HG02642 (cell line): ENCODE measurements at regions not wholly inside any gene's neighbourhood (a gene's known extent, or its start where the extent isn't known, plus 50 kb on each side); places are given as distances from the start of the nearest gene placed in this dataset.

Experiments used
- ATAC-seq: cut with Tn5 transposase; IDR thresholded peaks from one replicate; pipeline ENCODE4 v1.9.1; 2021; ENCODE audit warnings: mild to moderate bottlenecking; ENCODE audit not compliant: unreplicated experiment, poor library complexity

DNA sequence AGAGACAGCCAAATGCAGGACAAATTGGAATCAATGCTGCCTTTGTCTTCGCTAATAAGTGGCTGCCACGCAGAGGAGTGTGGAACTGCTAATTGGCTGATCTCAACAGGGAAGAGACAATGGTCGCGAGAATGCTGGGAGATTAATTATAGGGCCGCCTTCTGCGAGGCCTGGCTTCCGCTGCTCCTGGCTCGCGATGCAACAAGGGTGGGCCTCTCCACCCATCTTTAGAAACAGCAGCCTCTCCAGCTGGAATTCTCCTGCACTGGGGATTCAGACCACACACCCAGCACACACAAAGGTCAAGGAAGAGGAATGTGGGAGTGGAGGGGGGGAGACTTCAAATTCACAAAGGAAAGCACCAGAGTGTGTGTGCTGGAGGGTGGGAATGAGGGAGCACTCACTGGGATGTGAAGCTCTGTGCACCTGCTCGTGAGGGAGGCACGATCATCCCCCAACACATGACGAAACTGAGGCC is 200.7 kb upstream of the GRIK3 start:
- ATAC-seq = no peak

DNA sequence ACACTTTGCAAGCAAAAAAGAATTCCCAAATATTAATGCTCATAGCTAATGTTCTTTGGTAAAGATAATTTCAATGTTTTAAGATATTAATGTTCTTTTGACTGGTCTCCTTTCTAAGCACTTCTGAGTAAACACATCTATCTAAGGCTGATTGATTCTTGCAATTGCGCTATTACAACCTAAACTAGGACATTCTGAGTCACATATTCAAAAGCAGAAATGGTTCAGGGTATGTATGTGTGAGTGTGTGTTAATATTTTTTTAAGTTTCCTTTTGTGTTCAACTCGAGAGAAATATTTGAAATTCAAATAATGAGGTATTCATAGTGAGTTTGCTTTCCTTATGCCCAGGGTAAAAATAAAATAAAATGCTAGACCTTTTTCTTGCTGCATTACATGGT is 203.6 kb upstream of the GRIK3 start:
- ATAC-seq = no peak

DNA sequence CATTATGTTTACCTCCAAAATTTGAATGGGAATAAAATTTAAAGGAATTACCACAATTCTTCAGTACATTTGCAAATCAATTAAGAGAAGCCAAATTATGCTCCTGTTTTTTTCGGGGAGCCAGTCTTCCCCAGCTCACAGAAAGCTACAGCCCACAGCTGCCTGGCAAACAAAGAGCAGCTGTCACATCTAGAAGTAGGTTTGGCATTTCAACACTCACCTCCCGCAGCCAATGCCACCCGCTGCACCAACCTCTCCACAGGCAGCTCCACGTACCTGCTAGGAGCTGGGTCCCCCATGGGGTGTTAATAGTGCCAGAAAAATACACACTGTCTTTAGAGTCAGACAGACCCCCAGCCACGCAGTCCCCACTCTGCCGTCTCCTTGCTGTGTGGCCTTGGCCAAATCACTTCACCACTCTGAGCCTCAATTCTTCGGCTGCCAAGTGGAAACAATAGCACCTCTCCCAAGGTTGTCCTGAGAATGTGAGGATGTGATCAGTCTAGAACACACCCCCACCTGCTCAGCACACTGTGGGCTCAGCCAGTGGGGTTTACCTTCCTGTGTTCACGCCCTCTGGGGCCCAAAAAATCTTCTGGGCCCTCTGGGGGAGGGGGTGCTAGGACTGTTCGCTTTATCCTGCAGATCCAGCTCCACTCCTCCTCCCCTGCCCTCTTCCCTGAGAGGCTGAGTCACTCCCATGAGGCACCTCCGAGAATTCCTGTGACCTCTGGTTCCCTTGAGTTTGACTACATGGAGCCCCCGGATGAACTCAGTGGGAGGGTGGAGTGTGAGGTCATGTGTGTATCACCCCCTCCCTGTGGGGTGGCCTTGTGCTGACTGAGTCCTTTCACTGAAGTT is 204.3 kb upstream of the GRIK3 start:
- no peak for ATAC-seq

DNA sequence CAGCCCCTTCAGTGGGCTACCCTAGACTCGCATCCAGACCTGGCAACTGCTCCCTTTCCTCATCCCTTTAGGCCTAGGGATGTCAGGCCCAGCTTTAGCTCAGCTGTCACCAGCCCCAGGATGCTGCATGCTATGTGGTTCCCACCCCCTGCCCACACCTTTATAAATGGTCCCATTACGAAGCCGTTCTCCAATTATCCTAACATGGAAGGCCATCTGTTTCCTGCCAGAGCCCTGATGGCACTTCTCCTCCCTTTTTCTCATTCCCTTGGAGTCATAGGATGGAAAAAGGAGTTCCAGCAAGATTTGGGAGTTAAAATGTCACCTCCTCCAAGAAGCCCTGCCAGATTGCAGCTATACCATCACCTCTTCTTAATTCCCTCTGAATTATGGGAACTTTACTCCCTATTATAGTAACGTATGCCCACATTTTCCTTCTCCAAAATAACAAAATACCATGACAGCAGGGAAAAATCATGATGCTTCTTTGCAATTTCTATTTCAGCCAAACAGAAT is 205.0 kb upstream of the GRIK3 start:
- ATAC-seq = no peak

DNA sequence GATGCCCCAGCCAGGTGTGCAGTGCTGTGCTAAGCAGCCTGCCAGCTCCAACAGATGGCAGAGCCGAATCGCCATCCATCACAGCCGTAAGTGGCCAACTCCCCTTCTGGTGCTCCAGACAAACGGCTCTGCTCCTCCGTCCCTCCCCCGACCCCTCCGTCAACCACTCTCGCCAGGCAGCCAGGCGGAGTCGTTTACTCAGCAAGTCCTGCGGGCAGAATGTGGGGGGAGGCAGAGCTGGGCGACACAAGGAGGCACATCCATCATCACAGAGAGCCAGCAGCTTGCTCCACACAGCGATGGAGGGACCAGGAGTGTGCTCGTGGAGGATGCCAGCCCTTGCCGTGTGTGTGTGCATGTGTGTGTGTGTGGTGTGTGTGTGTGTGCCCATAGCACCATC is 206.6 kb upstream of the GRIK3 start:
- no peak for ATAC-seq

DNA sequence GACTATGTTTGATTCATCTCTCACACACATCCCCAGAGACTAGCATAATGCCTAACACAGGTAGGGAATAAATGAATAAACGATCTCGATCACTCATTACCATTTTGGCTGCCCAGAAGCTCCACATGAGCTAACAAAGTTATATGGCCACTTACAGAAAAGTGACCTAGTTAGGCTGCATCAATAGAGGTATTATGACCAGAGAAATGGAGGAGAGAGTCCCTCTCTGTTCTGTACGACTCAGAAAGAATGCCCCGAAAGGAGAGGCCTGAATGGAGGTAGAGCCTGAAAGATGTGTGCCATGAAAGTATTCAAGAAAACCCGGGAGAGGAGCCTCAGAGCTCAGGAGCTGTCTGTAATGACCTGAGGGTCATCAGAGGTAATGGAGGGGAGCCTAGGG is 208.2 kb upstream of the GRIK3 start:
- no peak for ATAC-seq

DNA sequence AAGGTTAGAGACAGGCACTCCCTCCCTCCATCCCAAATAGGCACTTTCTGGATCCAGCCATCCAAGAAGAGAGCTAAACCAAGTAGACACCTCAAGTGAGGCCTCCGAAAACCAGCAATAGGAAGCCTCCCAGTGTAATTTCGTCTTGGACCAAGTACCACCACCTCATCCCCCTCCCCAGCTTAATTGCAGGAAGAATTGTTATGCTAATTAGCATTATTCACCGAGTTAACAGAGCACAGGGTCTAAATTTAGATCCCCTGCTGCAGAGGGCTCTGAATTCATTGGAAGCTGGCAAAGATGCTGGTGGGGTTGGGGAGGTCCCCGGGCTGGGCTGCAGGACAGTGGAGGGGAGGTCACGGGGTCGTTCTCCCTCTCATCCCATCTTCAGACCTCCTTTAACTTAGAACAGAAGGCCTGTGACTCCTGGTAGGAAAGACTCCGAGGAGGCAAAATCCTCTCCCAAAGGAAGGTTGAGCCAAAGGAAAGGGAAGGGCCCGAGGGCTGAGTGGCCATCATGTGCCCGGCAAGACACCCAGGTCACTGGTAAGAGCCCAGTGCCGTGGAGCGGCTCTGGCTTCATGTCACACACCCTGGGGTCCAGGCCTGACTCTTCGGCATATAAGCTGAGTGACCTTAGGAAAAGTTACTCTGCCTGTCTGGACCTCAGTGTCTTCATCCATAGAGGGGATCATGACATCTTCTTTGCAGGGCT is 209.2 kb upstream of the GRIK3 start:
- no peak for ATAC-seq

DNA sequence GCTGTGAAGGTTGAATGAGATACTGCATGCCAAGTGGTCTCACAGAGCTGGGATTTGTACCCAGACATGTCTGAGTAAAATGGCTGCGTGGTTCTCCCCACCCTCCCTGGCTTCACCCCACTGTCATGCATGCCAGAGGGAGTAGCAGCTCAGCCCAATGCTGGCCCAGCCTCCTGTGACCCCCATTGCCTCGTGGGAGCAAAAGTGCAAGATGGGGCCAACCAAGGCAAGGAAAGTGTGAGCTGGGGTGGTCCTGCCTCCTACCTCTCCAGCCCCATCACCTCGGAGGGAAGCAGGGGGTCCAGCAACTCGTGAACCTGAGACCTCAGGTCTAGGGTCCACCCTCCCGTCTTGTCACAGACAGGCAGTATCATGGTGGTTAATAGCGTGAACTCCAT is 209.8 kb upstream of the GRIK3 start:
- no peak for ATAC-seq

DNA sequence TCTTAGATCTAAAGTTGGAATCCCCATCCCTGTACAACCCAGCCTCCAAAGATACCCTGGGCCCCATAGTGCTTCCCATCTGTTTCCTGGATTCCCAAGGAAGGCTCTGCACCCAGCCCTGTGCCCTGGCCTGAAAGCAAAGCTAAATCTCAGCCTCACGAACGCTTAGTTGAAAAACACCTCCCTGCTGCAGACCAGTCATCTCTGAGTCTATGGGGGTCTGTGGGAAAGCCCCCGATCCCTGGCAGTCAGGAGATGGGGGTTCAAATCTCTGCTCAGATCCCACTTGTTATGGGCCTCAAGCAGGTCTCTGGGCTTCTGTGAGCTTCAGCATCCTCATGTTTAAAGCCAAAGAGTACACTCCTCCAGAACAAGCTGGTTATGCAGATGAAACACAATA is 210.5 kb upstream of the GRIK3 start:
- ATAC-seq = no peak

DNA sequence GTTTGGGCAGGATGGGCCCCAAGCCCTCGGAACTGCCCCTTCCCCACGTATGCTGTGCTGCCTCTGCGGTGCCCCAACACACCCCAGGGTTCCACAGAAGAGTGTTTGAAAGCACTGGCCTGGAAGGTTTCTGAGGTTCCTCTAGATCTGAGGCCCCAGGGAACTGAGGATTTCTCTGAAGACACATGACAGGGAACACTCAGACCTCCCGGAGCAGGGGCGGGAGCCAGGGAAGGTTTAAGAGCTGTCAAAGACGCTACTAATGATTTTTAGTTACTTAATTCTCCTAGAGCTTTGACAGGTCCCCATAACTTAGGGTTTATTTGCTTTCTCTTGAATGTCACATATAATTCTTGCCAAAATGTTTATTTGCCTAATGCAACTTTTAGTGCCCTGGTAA is 212.3 kb upstream of the GRIK3 start:
- no peak for ATAC-seq

DNA sequence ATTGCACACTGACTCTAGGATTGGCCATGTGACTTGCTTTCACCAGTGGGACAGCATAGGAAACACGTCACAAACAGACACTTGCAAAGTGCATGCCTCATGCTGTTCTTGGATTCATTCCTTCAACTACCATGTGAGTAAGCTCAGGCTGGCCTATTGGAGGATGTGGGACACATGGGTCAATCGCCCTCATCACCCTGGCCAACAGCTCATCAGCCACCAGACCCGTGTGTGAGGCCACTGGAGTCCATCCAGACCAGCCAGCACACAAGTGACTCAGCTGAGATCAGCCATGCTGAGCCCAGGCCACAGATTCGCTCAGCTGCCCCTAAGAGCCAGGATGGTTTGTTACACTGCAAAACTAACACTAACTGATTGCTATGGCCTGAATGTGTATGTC is 216.1 kb upstream of the GRIK3 start:
- no peak for ATAC-seq

DNA sequence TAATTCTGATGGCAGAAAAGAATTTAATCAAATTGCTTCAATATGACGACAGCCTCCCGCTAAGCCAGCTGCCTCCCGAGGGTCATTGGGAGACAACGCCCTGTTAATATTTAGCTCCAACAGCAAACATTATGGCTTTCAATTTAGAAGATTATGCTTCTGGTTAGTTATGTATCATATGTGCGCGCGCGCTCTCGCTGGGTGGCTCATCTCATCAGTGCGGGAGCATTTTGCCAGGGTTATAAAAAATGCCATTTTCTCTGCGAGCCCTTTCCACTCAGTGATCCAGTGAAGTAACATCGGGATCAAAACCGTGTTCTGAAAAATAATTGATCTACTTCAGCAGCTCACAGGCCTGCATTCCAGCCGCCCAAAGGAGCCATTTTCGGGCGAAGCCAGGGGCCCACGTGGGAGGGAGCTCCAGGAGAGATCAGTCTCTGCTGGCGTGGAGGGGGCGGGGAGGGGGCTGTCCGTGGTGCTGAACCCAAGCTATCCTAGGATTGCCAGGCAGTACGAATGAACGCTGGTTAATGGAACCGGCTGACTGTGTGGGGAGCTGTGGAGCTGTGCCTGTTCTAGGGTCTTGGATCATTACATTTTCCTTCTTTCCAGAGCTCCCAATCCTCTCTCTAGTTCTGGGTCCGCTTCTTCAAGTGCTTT is 219.1 kb upstream of the ZC3H12A start:
- ATAC-seq = no peak

DNA sequence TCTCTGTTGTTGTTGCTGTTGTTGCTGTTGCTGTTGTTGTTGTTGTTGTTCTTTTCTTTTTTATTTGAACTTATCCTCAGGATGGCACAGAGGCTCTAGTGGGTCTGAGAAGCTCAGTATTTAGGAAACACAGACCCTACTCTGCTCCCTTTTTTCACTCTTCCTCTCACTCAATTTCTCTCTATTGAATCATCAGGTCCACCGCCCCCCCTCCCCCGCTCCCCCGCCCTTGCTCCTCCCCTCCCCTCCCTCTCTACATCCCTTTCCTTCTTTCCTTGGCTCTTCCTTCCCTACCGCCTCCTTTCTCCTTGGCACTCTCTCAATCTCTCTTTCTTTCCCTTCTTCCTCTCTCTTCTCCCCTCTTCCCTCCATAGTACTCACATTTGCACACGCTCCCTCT is 218.5 kb upstream of the ZC3H12A start:
- no peak for ATAC-seq

DNA sequence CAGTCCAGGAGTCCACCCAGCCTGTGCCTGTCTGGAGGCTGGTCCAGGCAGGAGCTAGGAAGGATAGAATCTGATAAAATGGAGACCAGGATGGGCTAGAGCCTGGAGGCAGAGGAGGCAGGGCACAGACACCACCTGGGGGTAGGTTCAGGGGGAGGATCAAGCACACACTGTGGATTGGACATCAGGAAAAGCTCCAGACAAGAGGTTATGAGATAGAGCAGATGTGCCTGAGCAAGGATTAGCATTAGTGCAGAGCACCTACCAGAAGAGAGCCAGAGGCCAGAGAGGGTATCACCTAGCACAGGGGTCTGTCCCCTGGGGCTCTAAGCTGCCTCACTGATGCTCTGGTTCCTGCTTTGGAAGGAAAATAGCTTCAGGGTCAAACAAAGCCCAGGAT is 216.7 kb upstream of the ZC3H12A start:
- ATAC-seq = no peak

DNA sequence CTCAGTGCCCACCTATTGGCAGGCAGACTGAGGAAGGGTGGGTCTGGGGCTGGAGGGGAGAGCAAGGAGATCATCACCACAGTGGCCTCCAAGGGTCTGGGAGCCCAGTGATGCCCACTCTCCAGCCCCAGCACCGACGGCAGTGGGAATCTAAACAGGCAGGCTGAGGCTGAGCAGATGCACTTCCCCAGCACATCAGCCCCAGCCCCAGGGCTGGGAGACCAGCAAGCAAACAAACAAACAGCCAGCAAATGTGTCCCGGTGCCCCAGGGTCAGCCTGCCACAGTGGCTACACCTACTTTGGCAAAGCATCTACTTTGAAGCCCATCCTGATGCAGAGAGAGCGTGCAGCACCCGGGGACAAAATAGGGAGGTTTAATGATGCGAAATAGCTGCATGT is 216.3 kb upstream of the ZC3H12A start:
- no peak for ATAC-seq

DNA sequence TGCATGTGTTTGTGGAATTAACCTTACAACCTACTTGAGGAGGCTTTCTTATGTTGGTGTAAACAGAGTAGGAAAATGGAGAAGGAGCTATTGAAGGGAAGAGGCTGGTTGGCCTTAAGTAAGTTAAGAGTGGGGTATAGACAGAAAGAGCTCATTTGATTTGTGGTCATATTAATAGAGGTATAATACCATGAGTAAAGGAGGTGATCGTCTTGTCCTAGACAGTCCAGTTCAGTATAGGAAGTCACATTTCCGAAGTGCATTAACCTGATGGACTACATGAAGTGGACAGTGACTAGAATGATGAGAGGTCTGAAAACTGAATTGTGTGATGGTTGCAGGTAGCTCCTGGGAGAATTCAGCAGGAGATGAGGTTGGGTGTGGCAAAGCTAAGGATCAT is 215.4 kb upstream of the ZC3H12A start:
- ATAC-seq = no peak

DNA sequence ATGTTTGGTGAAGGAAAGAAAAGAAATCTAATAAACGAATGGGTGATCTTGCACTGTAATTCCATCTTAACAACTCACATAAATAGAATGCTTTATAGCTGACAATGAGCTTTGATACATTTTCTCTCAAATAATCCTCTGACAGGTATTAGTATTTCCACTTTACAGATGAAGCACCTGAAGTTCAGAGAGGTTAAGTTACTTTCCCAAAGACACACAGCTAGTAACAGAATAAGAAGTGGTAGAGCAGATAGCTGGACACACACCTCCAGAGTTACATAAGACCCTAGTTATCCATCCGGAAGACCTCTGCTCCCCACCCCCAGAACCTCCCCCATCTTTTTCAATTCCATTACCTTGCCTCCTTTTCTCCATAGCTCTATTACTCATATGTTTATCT is 213.3 kb upstream of the ZC3H12A start:
- no peak for ATAC-seq

DNA sequence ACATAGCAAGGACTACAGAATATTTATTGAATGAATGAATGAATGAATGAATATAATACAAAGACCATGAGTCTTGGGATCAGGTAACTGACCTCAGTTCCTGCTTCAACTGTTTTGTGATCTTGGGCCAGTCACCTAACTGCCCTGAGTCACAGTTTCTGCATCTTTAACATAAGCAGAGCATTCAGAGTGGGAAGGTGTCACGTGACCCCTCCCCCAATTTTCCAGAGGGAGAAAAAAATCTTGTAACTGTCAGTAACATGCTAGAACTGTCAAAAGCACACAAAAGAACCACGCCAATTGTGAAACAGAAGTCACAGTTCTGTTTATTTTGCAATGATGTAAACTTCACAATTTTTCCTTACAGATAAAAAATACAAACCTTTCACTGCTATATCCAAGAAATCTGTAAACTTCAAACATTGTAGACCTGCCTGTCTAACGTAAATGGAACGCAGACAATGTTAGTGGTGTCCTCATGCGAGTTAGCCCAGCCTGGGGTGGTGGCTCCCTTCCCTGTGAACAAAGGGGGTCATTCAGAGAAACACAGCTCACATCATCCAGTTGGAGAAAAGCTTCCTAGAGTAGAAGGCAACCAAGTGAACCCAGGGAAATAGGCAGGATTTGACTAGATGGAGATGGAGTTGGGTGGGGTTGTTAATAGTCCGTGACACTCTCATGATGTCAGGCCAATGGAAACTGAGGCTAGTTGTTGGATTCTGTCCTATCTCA is 211.8 kb upstream of the ZC3H12A start:
- no peak for ATAC-seq

DNA sequence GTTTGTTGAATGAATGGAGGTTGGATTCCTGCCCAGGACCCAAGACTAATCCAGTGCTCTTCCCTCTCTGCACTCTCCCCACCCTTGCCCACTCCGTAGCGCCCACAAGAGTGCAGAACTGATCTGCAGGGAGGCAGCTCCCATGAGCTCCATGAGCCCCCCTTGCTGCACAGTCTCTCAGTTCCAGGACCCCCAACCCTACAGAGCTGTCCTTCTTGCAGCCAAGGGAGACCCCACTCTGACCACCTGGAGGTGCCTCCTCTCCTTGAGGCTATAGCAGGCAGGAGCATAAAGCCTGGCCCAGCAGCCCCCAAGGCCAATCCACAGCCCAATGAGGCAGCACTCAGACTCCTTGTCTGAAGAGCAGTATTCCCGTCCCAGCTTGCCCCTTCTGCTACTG is 209.2 kb upstream of the ZC3H12A start:
- no peak for ATAC-seq
